Transverse colon (tissue), 3 donors: ENCODE measurements at regions not wholly inside any gene's neighbourhood (a gene's known extent, or its start where the extent isn't known, plus 50 kb on each side); places are given as distances from the start of the nearest gene placed in this dataset.

Experiments
- CTCF ChIP-seq, 5 experiments: fragments of 200-600 bp in 3 of 5; fragments of 450-650 bp in 2 of 5; sonication (generic) in 3 of 5; IDR thresholded peaks; 1 replicate in 2 of 5; 2 replicates in 3 of 5; pipeline ENCODE4 v1.5.1; 2016 to 2017; ENCODE audit warnings: antibody characterized with exemption in 5 of 5, inconsistent platforms in 3 of 5, mild to moderate bottlenecking in 2 of 5, moderate library complexity in 1 of 5
- EP300 ChIP-seq: sonication (generic); formaldehyde crosslinking; IDR thresholded peaks from one replicate; pipeline ENCODE4 v1.6.1; 2017; ENCODE audit warnings: antibody characterized with exemption, low read depth
- POLR2A ChIP-seq: fragments of 450-650 bp; IDR thresholded peaks from one replicate; pipeline ENCODE4 v1.6.1; 2016; ENCODE audit warnings: antibody characterized with exemption, mild to moderate bottlenecking, moderate library complexity

DNA sequence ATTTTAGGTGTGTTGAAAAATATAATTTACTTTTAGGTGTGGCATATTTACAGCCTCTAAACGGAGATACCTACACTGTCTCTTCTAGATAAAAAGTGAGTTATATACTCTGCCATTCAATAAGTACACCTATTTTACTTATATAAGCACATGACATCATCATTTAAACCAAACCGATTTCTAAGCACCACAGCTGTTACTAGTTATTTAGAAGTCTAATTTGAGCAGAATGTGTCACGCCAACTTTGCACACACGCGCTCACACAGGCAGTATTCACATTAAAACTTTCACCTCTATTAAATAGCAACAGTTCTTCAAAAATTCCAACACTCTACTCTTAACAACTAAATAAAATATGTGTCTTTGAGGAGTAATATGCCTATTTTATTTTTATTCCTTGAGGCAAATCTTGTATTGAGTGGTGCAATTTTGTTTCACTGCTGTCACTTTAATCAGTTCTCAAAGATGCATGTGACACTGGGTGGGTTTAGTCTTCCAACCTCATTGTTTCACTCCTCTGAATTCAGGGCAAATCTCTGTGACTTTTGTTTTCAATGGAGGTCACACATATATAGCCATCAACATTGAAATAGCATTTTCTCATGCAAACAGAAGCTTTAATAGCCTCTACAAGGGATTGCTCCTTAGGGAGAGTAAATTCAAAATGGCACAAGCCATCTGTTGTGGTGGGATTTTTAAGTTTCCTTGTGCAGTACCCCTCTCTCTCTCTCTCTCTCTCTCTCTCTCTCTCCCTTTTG is 721.0 kb downstream of the PLCL1 start:
- no peak for TF ChIP-seq CTCF (IDR thresholded peaks at IDR 0.05)
- TF ChIP-seq POLR2A, result no peak
- TF ChIP-seq EP300, result no peak
